ENCODE measurements at regions not wholly inside any gene's neighbourhood (a gene's known extent, or its start where the extent isn't known, plus 50 kb on each side); places are given as distances from the start of the nearest gene placed in this dataset.

DNA sequence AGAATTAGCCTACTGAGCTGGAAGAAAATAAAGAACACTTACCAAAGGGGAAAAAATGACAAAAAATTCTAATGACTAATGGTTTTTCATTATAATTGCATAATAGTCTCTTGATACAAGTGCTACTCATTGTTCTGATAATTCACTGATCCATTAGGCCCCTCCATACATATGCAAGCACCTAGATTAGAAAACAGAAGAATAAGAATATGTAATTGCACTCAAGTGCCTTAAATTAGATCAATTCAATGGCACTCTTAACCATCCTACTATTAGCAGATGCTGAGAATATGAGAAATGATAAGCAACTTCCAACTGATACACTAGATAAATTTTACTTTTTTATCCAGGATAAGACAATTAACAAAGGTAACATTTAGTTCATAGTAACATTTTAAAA is 440.9 kb upstream of the C9orf72 start:
- Histone ChIP-seq H3K4me1 (ENCODE audit: control insufficient read depth, low read length) (no peaks in the 10 kb centered on the region), H3K4me2 (ENCODE audit: low read length) (no peak overlapping the region), H4K20me1 (ENCODE audit: control insufficient read depth, insufficient read depth, low read depth, low read length) (no peaks in the 10 kb centered on the region), H3K79me2 (ENCODE audit: control insufficient read depth, low read length) (no peaks in the 10 kb centered on the region), H3K27me3 (ENCODE audit: control insufficient read depth, low read length) (no peaks in the 10 kb centered on the region), H3K9me3 (ENCODE audit: control insufficient read depth, insufficient read depth, low read length) (no peaks in the 10 kb centered on the region), H3K36me3 (ENCODE audit: control insufficient read depth, low read length) (no peaks in the 10 kb centered on the region), H3K27ac (ENCODE audit: low read depth, low read length) (no peak overlapping the region), H3F3A (ENCODE audit: control insufficient read depth, insufficient read depth) (no peaks in the 10 kb centered on the region), H3K4me3 (ENCODE audit: low read length) (no peak overlapping the region), H3K9me2 (replicated peaks; ENCODE audit: control insufficient read depth, low read length) (no peaks in the 10 kb centered on the region)
- no peak for TF ChIP-seq EZH2phosphoT487 (IDR thresholded peaks at IDR 0.05; ENCODE audit: borderline replicate concordance, low read length)
- no peak for TF ChIP-seq CTCF (IDR thresholded peaks at IDR 0.05; ENCODE audit: low read depth, low read length, poor library complexity, severe bottlenecking)

GRCh38 chr9:28024676-28025075 is 451.4 kb upstream of the C9orf72 start:
- Histone ChIP-seq H3K27ac (ENCODE audit: low read depth, low read length) (no peak overlapping the region), H4K20me1 (ENCODE audit: control insufficient read depth, insufficient read depth, low read depth, low read length) (no peaks in the 10 kb centered on the region), H3K36me3 (ENCODE audit: control insufficient read depth, low read length) (no peaks in the 10 kb centered on the region), H3K27me3 (ENCODE audit: control insufficient read depth, low read length) (no peaks in the 10 kb centered on the region), H3K4me3 (ENCODE audit: low read length) (no peak overlapping the region), H3F3A (ENCODE audit: control insufficient read depth, insufficient read depth) (no peaks in the 10 kb centered on the region), H3K9me3 (ENCODE audit: control insufficient read depth, insufficient read depth, low read length) (no peaks in the 10 kb centered on the region), H3K79me2 (ENCODE audit: control insufficient read depth, low read length) (no peaks in the 10 kb centered on the region), H3K4me1 (ENCODE audit: control insufficient read depth, low read length) (no peaks in the 10 kb centered on the region), H3K4me2 (ENCODE audit: low read length) (no peak overlapping the region), H3K9me2 (replicated peaks; ENCODE audit: control insufficient read depth, low read length) (no peaks in the 10 kb centered on the region)
- TF ChIP-seq EZH2phosphoT487 (IDR thresholded peaks at IDR 0.05; ENCODE audit: borderline replicate concordance, low read length) (no peak), CTCF (IDR thresholded peaks at IDR 0.05; ENCODE audit: low read depth, low read length, poor library complexity, severe bottlenecking) (no peak)

DNA sequence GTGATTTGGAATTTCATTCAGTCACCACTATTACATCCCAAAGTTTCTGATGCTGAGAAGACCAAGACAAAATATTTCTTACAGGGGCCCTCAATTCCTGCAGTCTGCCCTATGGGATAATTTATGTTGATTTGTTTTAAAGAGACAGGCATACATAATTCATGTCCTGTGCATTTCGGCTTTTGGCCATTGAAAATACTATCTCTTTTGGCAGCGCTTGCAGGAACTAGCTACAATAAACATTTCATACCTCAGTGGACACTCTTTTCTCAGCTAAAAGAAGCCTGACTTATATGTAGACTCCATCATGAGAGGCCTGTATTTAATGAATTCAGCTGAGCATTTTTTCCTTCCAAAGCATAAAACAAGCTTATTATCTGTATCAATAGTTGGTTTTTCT is 451.9 kb upstream of the C9orf72 start:
- Histone ChIP-seq H3K4me1 (ENCODE audit: control insufficient read depth, low read length) (no peaks in the 10 kb centered on the region), H3K27ac (ENCODE audit: low read depth, low read length) (no peak overlapping the region), H4K20me1 (ENCODE audit: control insufficient read depth, insufficient read depth, low read depth, low read length) (no peaks in the 10 kb centered on the region), H3K9me2 (replicated peaks; ENCODE audit: control insufficient read depth, low read length) (no peaks in the 10 kb centered on the region), H3F3A (ENCODE audit: control insufficient read depth, insufficient read depth) (no peaks in the 10 kb centered on the region), H3K36me3 (ENCODE audit: control insufficient read depth, low read length) (no peaks in the 10 kb centered on the region), H3K9me3 (ENCODE audit: control insufficient read depth, insufficient read depth, low read length) (no peaks in the 10 kb centered on the region), H3K79me2 (ENCODE audit: control insufficient read depth, low read length) (no peaks in the 10 kb centered on the region), H3K4me3 (ENCODE audit: low read length) (no peak overlapping the region), H3K27me3 (ENCODE audit: control insufficient read depth, low read length) (no peaks in the 10 kb centered on the region), H3K4me2 (ENCODE audit: low read length) (no peak overlapping the region)
- TF ChIP-seq CTCF (IDR thresholded peaks at IDR 0.05; ENCODE audit: low read depth, low read length, poor library complexity, severe bottlenecking), result no peak
- TF ChIP-seq EZH2phosphoT487 (IDR thresholded peaks at IDR 0.05; ENCODE audit: borderline replicate concordance, low read length), result no peak

Measured in DOHH2 (cell line).